Suprapubic skin (tissue), 4 donors: ENCODE measurements at regions not wholly inside any gene's neighbourhood (a gene's known extent, or its start where the extent isn't known, plus 50 kb on each side); places are given as distances from the start of the nearest gene placed in this dataset.

Source experiments
- CTCF ChIP-seq, 2 donors: fragments of 200-600 bp in 1 of 2; fragments of 450-650 bp in 1 of 2; sonication (generic) in 1 of 2; IDR thresholded peaks; one replicate each; pipeline ENCODE4 v1.5.1; 2016 to 2019; ENCODE audit warnings: antibody characterized with exemption in 2 of 2, mild to moderate bottlenecking in 1 of 2, moderate library complexity in 1 of 2
- EP300 ChIP-seq: sonication (generic); formaldehyde crosslinking; IDR thresholded peaks from one replicate; pipeline ENCODE4 v1.6.1; 2017; ENCODE audit warnings: antibody characterized with exemption
- POLR2A ChIP-seq, 2 donors: fragments of 450-650 bp; IDR thresholded peaks; one replicate each; pipeline ENCODE4 v1.6.1; 2017; ENCODE audit warnings: antibody characterized with exemption in 2 of 2, mild to moderate bottlenecking in 2 of 2, moderate library complexity in 2 of 2
- POLR2AphosphoS5 ChIP-seq, 3 donors: sonication (generic); formaldehyde crosslinking; IDR thresholded peaks; one replicate each; pipeline ENCODE4 v1.6.1; 2017; ENCODE audit warnings: antibody characterized with exemption in 3 of 3

GRCh38 chr6:54578261-54578660 lies 268.3 kb upstream of the FAM83B start:
- TF ChIP-seq POLR2A (IDR thresholded peaks at IDR 0.05) (no peak), CTCF (IDR thresholded peaks at IDR 0.05) (no peak), EP300 (no peak), POLR2AphosphoS5 (IDR thresholded peaks at IDR 0.05) (no peak)
